ENCODE measurements at regions not wholly inside any gene's neighbourhood (a gene's known extent, or its start where the extent isn't known, plus 50 kb on each side); places are given as distances from the start of the nearest gene placed in this dataset.
"Not testable (repeated sequence)": the region's sequence is repeated elsewhere in the genome, so short reads cannot be mapped to it uniquely, and the experiment has no call there.

GRCh38 chr5:16392718-16393117 is 72.9 kb downstream of the ZNF622 start:
- DNase-seq: peak; percentile 5

DNA sequence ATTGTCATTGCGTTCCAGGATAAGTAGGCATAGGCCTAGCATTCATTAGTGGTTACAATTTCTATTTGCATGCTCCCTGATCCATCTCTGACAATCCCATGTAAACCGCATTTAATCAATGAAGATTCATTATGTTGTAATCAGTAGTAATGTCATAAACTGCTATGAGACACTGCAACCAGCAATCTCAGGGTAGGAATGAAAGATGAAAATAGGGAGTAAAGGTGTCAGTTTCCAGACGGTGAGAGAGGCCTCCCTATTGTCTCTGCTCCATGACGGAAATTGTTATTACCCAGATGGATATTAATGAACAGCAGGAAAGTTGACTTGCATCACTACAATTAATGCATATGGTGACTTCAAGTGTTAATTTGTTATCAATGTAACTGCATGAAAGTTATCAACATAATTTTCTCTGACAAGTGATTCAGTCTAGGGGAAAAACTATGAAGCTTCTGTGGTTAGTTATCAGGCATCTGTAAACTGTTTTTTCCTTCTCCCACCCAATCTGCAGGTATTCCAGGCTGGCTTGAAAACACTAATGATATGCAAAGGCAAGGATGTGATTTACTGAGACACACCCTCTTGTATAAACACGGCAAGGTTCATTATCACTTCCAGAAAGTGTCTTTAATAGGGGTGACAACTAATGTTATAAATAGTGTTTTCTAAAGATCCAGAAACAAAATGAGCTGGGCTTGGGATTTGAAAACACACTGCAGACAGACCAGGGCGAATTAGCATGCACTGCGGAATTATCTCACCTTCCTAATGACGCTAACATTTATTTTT is 73.5 kb downstream of the ZNF622 start:
- DNase-seq: no peak

- DNase-seq: no peak
Observed at GRCh38 chr5:16390825-16391224, 74.8 kb downstream of the ZNF622 start.

DNA sequence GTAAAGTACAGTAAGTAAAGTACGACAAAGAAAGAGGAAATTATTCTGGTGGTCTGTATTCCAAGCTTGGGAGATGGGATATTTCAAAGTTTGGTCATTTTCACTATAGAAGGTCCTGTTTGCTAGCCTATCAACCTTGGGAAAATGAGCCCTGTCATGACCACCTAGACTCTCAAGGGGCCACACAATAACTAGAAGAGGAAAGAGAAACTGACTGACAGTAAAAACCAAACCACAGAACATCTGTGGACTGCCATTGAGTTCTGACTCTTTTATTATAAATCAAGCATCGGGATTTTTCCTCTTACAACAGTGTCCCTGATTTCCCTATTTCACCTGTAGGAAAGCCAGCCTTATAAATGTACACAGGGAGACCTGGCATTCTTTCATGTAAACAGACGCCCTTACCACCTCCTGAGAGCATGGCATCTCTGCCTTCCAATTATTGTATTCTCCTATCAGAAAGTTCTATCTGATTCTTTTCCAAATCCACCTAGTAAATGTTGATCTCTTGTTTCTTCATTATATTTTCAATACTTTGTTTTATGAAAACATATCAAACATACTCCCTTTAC is 80.0 kb downstream of the ZNF622 start:
- no peak for DNase-seq

- DNase-seq: no peak
Observed at GRCh38 chr5:16384804-16385203, 80.8 kb downstream of the ZNF622 start.

DNA sequence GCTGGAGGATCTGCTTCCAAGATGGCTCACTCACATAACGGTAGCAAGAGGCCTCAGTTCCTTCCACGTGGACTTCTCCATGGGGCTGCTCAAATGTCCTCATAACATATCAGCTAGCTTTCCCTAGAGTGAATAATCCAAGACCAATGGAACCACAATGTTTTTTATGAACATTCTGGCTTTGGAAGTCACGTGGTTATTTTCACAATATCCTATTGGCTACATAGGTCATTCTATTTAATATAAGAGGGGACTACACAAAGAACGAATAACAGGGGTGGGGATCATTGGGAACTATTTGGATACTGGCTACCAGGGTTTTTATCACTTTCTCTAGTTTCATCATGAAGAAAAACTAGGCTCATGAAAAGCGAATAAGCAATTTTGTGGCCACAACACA is 81.4 kb downstream of the ZNF622 start:
- no peak for DNase-seq

- no peak for DNase-seq
Observed at GRCh38 chr5:16383544-16384052, 82.0 kb downstream of the ZNF622 start.

DNA sequence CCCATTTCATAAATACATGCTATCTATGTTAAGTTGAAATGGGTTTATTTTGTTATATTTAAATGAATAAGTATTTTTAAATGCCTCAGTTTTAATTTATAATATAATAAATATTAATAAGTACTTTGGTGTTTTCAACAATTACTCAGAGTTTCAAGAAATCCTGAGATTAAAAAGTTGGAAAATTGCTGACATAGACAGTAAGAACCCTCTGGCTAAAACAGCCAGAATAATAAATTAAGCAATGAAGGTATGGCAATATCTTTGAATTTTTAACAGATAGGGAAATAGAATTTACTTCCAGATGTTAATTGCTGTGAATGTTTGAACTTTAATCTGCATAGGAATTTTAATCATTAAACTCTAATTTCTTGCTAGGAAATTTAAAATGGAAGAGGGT is 83.6 kb downstream of the ZNF622 start:
- DNase-seq: no peak

GRCh38 chr5:16378762-16379161 is 86.8 kb downstream of the ZNF622 start:
- no peak for DNase-seq

DNA sequence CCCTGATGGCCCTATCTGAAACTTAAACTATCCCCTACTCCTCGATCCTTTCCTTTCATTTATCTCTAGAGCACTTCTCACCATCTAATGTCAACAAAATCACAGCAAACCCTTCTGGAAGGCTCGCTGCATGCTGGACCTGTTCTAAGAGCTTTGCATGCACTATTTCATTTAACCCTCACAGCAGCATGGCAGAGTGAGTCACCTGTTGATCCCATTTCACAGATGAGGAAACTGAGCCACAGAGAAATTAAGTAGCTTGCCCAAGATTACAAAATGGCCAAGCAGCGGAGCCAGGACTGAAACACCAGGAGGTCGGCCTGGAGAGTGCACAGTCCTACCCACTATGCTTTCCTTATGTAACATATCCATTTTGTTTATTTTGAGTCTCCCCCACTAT is 93.1 kb downstream of the ZNF622 start:
- DNase-seq: no peak

GRCh38 chr5:16366491-16366890 is 99.1 kb downstream of the ZNF622 start:
- no peak for DNase-seq

- no peak for DNase-seq
Observed at GRCh38 chr5:16364910-16365309, 100.7 kb downstream of the ZNF622 start.

DNA sequence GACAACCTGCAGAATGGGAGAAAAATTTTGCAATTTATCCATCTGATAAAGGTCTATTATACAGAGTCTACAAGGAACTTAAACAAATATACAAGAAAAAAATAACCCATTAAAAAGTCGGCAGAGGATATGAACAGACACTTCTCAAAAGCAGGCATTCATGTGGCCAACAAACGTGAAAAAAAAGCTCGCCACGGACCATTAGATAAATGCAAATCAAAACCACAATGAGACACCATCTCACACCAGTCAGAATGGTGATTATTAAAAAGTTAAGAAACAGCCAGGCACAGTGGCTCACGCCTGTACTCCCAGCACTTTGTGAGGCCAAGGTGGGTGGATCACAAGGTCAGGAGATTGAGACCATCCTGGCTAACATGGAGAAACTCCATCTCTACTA is 112.2 kb downstream of the ZNF622 start:
- DNase-seq: not testable (repeated sequence)

GRCh38 chr5:16350816-16351215 is 114.8 kb downstream of the ZNF622 start:
- DNase-seq: peak; percentile 37

- no peak for DNase-seq
Observed at GRCh38 chr5:16346380-16346779, 119.2 kb downstream of the ZNF622 start.

DNA sequence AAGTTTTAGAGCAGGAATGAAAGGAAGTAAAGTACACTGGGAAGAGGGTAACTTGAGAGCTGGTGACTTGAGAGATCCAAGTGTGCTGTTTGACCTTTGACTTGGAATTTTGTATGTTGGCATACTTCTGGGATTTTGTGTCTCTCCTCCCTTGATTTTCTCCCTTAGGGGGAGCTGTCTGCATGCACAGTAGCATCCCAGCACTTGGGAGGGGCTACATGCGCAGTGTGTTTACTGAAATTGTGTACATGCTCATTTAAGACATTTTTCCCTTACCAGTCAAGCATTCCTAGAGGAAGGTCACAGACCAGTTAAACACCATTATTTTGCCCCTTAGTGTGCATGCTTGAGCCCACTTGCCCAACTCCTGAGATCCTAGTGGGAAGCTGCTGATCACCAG is 120.1 kb downstream of the ZNF622 start:
- DNase-seq: peak; percentile 42

GRCh38 chr5:16326137-16326536 is 139.5 kb downstream of the ZNF622 start:
- no peak for DNase-seq

DNA sequence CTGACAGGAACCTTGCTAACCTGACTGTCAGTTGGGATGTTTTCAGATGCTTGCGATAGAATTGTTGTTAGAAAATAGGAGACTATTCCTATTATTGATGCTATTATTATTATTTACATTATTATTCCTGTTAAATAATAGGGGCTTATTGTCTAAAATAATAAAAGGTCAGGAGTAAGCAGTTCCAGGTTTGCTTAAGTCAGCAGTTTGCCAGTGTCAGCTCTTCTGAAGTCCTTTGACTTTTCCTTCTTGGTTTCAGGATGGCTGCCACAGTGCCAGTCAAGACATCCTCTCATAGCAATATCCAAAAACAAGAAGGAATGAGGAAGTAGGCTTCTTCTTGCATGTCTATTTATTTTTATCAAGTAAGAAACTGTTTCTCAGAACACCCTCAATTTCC is 141.7 kb upstream of the MARCHF11 start:
- DNase-seq: no peak

- DNase-seq: no peak
Observed at GRCh38 chr5:16315501-16315900, 135.9 kb upstream of the MARCHF11 start.

- DNase-seq: no peak
Observed at GRCh38 chr5:16313761-16314160, 134.2 kb upstream of the MARCHF11 start.

DNA sequence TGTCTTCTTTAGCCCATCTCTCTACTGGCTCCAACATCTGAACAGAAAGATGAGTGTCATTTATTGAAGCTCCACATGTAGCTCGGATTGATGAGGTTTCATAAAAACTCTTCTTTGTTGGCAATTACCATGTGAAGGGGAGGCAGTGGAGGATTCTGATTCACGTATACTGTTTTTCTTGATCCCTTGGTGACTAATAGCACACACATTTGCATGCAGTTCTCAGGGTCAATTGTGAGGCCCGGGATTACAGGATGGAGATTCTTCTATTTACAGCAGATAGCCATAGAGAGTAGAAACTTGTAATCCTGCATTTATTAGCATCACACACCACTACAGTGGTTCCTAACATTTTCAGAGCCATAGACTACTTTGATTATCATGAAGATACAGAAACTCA is 133.2 kb upstream of the MARCHF11 start:
- no peak for DNase-seq

DNA sequence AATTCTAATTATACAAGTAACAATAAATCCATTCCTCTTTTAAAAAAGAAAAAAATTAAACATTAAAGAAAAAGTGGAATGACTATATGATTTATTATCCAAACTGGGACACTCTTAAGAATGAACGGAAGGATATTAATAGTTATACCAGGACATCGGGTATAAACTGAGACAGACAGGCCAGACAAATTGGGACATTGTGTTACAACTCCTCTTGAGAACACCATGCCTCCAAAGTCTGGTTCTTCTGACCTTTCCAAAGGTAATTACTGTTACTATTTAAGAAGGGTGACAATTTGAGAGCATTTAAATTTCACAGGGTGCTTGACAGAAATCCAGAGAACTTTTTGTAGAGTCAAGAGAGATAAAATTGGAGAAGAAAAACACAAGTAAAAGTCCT is 132.1 kb upstream of the MARCHF11 start:
- no peak for DNase-seq

GRCh38 chr5:16306812-16307211 is 127.2 kb upstream of the MARCHF11 start:
- no peak for DNase-seq

- no peak for DNase-seq
Observed at GRCh38 chr5:16304846-16305245, 125.3 kb upstream of the MARCHF11 start.

GRCh38 chr5:16296946-16297345 is 117.4 kb upstream of the MARCHF11 start:
- DNase-seq: no peak

Measured in NCI-H146 (cell line).